ENCODE measurements at regions not wholly inside any gene's neighbourhood (a gene's known extent, or its start where the extent isn't known, plus 50 kb on each side); places are given as distances from the start of the nearest gene placed in this dataset.
"Not testable (repeated sequence)": the region's sequence is repeated elsewhere in the genome, so short reads cannot be mapped to it uniquely, and the experiment has no call there.

GRCh38 chr9:115553060-115553773 is 435.3 kb upstream of the TNC start:
- DNase-seq = no peak

- DNase-seq = no peak
Observed at GRCh38 chr9:115556432-115556831, 438.5 kb upstream of the TNC start.

GRCh38 chr9:115575147-115575546 is 457.2 kb upstream of the TNC start:
- no peak for DNase-seq

- DNase-seq = not testable (repeated sequence)
Observed at GRCh38 chr9:115585458-115585857, 467.5 kb upstream of the TNC start.

- no peak for DNase-seq
Observed at GRCh38 chr9:115587310-115587709, 469.4 kb upstream of the TNC start.

GRCh38 chr9:115590011-115590410 is 472.1 kb upstream of the TNC start:
- DNase-seq = no peak

GRCh38 chr9:115591584-115591984 is 473.6 kb upstream of the TNC start:
- DNase-seq = peak; percentile 28

- peak; percentile 33 for DNase-seq
Observed at GRCh38 chr9:115593587-115594091, 475.7 kb upstream of the TNC start.

GRCh38 chr9:115594557-115594956 is 476.6 kb upstream of the TNC start:
- no peak for DNase-seq

GRCh38 chr9:115596021-115596745 is 478.2 kb upstream of the TNC start:
- no peak for DNase-seq

- DNase-seq = no peak
Observed at GRCh38 chr9:115596746-115597080, 478.8 kb upstream of the TNC start.

GRCh38 chr9:115597330-115597895 is 479.5 kb upstream of the TNC start:
- no peak for DNase-seq

GRCh38 chr9:115598751-115599150 is 480.8 kb upstream of the TNC start:
- DNase-seq = no peak

- no peak for DNase-seq
Observed at GRCh38 chr9:115599898-115600297, 481.9 kb upstream of the TNC start.

GRCh38 chr9:115601434-115601833 is 483.5 kb upstream of the TNC start:
- no peak for DNase-seq

GRCh38 chr9:115604831-115605483 is 487.0 kb upstream of the TNC start:
- DNase-seq = no peak

- no peak for DNase-seq
Observed at GRCh38 chr9:115606838-115607237, 488.9 kb upstream of the TNC start.

- no peak for DNase-seq
Observed at GRCh38 chr9:115614326-115614999, 496.5 kb upstream of the TNC start.

GRCh38 chr9:115615000-115615401 is 497.0 kb upstream of the TNC start:
- DNase-seq = no peak

- DNase-seq = peak; percentile 1
Observed at GRCh38 chr9:115615821-115616665, 498.1 kb upstream of the TNC start.

GRCh38 chr9:115616666-115617239 is 498.8 kb upstream of the TNC start:
- DNase-seq = no peak

- no peak for DNase-seq
Observed at GRCh38 chr9:115625251-115625650, 507.3 kb upstream of the TNC start.

Data from activated CD4-positive, alpha-beta T cell treated with anti-CD3 and anti-CD28 coated beads, Interleukin-2, Interleukin-6, amounts not matched to agents 100 ng/mL and 50 ng/mL, durations not matched to agents 16 hours and 8 hours (primary cell).